Stromal cell of bone marrow (primary cell): ENCODE measurements at regions not wholly inside any gene's neighbourhood (a gene's known extent, or its start where the extent isn't known, plus 50 kb on each side); places are given as distances from the start of the nearest gene placed in this dataset.

Experiments used
- DNase-seq: peaks from one replicate; pipeline ENCODE4 v3.0.0-alpha.2; 2012; ENCODE audit warnings: low read depth

DNA sequence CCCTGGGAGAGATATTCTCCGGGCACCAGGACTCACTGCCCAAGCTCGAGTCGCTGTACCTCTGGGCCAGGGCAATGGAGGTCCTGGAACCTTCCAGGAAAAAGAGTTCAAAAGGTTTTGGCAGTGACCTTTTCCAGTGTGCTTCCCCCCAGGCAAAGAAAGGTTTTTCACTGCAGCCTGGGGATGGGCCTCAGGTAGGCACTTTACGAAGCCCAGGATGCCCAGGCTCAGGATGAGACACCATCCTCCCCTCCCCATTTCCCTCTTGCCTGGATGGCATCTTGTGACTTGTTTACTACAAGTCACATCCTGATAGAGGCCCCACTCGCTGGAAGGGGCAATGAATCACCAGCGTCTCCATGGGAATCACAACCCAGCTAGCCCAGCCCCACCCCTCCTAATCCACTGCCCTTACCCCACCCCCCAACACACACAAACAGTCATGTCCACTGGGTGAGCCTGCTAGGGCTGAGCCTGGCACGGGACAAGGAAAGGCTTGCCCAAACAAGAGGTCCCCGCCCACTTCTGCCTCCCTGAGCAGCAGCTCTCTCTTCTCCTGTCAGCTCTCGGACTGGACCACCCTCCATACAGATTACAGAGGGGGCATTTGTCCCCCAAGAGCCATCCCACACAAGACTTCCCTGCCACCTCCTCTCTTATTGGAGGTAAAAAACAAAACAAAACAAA lies 93.8 kb upstream of the SMNDC1 start:
- peak; percentile 95 for DNase-seq

DNA sequence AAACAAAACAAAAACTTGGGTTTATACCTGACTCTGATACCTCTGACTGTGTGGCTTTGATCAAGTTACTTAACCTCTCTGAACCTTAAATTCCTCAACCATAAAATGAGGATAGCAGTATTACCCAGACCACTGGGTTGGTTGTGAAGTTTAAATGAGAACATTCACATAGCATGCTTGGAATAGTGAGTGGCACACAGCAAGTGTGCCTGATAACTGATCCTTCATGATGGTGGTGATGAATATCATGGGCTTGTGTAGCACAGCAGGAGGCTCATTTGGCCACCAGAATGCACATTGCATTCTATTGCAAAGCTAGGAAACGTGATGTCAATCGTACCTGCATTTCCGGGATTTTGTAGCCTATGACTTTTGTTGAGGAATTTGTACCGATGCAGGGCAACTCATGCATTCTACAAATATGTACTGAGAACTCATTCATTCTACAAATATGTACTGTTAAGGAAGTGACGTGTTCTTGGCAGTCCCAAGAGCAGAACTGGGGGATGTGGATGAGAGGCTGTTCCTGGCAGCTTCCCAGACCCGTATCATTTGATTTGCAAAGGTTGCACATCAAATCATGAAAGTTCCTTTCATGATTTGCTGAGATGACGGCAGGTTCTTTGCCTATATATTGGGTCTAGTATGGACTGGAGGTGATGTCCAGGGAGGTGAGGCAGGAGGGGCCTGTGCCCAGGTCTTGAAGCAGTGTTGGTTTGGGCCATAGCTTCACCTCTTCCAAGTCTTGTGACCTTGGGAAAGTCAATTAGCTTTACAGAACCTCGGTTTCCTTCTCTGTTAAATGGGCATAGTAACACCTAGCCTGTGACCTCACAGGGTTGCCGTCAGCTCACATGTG lies 94.6 kb upstream of the SMNDC1 start:
- peak; percentile 89 for DNase-seq

DNA sequence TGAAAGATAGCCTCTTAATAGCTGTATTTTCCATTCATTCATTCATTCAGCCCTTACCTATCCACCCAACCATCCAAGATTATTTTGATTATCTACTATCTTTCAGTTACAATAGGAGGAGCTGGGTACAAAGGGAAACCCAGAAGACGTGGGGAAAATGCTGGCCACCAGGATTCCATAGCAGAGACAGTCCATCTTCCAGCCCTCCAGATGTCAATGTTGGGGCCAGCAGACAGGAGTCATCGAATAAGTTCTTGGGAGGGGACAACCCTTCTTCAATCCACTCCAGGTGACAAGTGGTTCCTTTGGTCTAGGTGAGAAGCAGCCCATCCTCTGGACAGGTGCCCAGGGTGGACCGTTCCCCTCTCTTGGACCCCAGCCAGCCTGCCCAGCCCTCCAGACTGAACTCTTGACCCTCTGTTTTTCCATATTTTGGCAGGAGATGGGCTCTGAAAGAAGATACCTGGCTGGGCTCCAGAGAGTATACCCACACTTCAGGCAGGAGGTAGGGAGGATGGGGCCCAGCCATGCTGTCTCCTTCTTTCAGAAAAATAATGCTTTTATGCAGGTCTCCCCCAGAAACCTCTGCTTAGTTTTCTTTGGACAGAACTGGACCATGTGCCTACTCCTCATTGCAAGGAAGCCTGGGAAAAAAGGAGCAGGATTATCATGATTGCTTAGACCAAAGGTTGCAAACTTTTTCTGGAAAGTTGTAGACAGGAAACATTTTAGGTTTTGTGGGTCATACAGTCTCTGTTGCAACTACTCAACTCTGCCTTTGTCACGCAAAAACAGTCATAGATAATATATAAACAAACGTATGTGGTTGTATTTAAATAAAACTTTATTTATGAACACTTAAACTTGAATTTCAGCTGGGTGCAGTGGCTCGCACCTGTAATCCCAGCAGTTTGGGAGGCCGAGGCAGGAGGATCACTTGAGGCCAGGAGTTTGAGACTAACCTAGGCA lies 95.5 kb upstream of the SMNDC1 start:
- no peak for DNase-seq

DNA sequence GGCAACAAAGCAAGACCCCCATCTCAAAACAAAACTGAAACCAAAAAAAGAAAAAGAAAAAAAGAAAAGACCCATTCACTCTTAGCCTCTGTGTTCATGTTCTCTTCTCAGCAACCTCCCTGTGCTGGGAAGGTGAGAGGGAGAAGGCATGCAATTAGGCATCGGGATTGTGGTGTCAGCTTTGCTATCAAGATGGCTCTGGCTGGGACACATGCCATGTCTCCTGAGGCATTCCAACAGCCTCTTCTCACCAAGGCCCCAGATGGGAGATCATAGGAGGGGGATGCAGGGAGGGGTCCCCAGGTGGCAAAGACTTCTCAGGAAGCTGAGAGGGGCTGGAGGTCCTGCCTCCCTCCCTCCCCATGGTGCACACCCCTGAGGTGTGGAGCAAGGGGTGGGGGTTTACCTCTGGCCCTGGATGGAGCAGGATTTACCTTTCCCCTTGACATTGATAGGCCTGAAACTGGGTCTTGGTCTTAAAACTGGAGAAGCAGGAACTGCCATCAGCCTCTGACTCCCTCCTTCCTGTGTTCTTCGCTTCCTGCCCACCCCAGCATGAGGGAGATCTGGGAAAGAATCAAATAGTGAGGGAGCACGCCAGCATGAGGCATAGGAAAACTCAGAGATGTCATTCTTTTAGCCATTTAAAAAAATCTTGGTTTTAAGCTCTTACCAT lies 96.2 kb upstream of the DUSP5 start:
- no peak for DNase-seq

DNA sequence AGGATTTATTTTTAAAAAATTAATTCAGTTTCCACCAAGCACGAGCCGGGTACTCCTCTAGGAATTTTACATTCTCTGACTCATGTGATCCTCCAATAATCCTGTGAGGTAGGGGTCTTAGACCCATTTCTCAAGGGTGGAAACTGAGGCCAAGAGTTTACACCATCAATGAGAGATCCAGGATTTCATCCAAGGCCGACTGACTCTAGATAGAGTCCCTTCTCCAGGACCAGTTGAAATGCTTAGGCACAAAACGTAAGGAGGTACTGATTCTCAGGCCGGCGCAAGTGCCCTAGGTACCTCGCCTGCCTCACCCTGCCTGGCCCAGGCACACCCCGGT lies 95.7 kb upstream of the DUSP5 start:
- no peak for DNase-seq

DNA sequence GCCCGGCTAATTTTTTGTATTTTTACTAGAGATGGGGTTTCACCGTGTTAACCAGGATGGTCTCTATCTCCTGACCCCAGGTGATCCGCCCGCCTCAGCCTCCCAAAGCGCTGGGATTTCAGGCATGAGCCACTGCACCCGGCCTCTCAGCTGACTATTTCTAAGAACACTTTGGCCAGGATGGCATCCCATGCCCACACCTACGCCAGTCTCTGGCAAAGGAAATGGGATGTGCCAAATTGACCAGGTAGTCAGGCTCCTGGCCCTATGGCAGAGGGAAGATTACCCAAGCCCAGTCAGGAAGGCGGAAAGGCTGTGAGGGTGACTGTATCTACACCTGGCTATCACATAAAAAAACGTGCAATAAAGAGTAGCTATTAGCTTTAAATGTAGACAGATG lies 94.1 kb upstream of the DUSP5 start:
- DNase-seq = no peak

DNA sequence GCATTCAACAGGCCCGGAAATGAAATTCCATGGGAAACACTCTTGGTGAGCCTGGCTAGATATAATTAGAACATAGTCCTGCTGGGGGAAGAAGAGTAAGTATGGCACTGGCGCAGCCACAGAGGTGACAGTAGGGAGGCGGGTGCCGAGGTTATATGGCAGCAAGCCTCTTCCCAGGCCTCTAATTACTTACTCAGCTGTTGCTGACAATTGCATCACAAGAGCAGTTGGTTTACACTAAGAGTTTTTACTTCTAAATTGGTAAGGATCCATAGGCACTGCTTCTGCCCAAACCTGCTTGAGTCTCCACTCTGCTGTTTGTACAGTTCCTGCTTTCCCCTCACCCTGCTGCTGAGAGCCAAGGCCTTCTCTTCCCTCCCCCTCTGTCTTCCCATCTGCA lies 93.3 kb upstream of the DUSP5 start:
- DNase-seq = no peak

DNA sequence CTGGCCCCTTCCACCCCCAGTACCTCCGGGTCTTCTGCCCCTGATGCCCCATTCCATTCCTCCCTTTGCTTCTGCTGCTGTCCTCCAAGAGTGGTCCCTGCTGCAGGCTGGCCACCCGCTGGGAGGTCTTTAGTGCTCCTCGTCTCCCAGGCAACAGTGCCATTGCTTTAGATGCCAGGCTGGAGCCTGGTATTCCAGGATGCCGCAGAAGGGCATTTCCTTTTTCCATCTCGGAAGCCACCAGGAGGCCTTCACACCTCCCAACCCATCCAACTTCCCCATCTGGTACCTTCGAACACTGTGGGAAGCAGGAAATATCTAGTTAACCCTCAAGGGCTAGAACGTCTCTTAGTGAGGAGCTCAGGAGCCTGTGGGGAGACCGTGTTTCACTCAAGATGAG lies 92.9 kb upstream of the DUSP5 start:
- no peak for DNase-seq

DNA sequence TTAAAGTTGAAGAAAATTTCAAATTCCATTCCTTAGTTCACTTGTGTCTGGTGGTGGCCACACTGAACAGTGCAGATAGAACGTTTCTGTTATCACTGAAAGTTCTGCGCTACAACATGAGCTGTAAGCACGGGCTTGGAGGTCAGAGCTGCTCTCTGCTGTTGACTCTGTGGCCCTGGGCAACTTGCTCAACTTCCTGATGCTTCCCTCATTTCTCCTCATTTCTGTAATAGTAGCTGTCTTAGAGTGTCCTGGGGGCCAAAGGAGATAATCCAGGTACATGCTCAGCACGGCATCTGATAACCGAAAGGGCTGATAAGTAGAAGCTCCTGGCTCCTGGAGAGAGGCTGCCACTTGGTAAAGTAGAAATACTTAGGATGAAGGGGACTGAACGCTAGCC lies 92.3 kb upstream of the DUSP5 start:
- no peak for DNase-seq

DNA sequence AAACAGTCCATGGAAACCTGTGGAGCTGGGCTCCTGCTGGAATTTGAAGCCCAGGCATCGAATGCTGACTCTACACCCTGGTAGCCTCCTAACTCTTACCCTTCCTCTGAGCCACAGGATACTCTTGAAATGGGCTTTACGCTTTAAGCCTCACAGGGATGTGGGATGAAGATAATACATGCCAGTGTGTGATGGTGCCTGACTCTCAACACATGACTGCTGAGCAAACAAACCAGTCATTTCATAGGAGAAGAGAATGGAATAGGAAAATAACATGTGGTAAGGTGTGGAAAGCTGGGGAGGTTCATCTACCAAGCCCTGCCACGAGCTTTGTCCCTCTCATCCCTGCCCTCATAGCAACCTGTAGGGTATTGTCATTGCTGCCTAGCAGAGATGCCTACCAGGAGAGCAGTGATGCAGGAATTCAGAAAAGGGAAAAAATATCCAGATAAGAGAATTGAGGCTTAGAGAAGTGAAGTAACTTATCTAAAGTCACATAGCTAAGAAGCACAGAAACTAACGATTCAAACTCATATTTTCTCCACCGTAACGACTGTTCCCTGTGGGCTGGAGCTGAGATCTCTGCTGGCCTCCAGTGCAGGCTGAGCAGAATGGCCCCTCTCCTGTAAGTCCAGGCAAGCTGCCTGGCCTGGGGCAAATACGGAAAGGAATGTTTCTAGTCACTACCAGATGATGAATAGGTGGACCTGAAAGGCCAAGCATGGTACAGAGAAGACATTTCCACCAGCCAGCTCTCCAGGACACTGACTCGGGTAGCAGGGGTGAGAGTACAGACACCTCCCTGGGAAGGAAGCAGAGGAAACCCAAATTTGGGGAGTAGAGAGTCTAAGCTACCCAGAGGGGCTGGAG lies 90.2 kb upstream of the DUSP5 start:
- DNase-seq = no peak

DNA sequence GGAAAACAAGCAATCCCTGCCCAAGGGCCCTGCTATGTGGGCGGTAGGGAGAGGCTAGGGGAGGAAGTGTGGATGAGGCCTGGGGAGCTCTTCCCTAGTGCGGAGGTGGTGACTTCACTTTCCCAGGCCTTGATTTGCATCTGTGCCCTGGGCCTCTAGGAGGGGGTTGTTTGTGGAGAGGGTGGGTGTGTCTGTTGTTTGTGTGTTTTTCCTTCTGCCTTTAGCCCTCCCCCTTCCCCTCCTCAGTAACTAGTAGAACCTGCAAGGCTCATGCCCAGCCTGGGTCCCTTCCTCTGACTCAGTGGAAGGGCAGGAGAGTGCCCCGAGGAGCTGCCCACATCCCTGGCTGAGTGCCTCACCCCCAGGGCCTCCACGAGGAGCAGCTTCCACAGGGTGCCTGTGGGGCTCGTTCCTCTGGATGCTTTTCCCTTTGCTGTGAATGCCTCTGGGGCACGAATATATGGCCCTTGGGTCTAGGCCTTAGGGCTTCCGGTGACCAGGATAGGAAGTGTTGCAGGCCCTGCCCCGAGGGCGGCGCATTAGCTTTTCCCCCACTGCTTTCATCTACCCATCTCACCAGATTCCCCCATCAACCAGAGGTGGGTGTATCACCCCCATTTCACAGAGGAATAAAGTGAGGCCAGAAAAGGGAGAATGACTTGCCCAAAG lies 89.4 kb upstream of the DUSP5 start:
- no peak for DNase-seq

DNA sequence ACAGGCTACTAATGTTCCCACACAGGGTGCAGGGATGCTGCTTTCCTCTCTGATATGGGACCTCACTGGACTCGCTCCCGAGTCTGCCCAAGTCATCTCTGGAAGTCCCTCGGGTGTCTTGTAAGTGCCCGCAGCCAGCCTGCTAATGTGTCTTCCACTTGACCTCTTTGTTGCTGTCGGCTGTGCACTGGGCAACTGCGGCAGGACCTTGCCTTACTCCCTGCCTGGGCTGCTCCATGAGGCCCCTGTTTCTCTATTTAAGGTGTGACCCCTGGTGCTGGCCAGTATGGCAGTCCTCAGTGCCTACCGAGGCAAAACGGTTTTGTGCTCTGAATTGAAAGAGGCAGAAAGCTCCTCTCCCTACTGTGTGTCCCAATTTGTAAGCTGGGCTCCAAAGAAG lies 88.8 kb upstream of the DUSP5 start:
- no peak for DNase-seq

DNA sequence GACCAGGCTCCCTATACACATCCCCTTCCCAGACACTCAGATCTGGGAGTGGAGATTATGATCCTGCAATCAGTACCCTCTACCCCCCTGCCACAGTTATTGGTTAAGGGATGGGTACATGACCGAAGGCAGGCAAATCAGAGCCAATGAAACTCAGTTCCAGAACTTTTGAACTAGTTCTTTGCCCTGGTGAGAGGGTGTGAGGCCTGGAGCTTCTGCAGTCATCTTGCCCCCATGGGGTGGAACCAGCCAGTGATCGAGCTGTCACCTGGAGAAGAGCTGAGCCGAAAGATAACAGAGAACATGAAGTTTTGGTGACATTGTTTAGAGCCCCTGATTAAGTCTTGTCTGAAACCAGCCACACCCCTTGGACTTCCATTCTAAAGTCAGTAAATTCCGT lies 88.2 kb upstream of the DUSP5 start:
- DNase-seq = no peak

DNA sequence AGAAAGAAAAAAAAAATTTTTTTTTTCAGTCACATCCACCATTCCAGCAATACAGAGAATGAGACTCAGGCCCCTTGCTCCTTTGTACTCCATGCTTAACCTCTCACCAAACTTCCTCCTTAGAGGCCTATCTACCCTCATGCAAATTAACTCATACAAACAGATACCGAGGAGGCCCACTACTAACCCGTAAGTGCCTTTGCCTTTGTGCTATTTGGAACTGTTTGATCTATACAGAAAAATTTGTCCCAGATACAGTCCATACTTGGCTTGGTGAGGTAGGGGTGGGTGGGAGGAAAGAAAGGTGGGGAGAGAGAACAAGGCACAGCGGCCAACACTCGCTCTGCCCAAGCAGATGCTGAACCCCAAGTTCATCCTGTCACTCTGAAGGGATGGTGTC lies 87.8 kb upstream of the DUSP5 start:
- no peak for DNase-seq

DNA sequence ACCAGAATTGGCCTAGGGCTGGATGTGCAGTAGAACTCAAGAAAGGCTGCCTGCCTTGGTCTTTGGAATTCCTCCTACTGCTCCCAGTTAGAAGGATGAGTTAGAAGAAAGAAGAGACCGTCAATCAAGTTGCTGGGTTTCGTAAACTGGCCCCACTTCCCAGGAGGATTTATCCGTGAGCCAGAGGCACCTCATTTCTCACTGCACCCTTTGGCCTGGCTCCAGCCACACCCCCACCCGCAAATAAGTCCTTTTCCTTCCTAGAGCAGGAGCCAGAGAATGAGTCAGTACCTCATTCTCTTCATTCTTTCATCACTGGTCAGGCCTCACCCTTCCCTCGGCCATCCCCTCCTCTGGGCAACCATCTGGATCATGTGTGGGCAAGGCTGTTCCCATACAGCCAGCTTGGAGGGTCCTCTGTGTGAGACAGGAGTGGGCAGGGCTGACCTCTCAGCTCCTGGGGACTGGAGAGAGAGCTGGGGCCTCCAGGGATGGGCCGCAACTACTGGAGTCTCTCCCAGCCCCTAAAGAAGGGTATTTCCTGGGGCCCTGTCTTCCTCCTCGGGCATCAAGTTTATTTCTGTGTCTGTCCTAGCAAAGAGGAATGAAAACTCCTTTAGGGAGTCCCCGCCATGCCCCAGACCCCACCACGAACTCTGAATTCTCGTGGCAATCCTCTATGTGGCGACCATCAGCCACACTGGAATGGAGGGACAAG lies 87.2 kb upstream of the DUSP5 start:
- DNase-seq = peak; percentile 86

DNA sequence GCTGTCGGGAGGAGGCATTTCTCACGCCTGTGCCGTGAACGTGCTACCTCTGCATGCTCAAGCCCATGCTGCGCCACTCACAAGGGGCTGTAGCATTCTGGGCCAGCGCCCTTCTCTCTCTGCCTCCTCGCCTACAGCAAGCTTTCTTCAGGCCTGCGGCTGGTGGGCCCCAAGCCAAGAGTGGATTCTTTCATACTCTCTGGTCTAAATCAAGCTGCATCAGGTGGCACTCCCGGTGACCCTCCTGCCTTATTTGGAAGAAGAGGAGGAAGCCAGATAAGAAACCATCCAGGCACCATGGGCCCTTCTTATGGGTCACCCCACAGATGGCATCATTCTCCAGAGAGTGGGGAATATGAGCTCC lies 86.7 kb upstream of the DUSP5 start:
- DNase-seq = no peak

DNA sequence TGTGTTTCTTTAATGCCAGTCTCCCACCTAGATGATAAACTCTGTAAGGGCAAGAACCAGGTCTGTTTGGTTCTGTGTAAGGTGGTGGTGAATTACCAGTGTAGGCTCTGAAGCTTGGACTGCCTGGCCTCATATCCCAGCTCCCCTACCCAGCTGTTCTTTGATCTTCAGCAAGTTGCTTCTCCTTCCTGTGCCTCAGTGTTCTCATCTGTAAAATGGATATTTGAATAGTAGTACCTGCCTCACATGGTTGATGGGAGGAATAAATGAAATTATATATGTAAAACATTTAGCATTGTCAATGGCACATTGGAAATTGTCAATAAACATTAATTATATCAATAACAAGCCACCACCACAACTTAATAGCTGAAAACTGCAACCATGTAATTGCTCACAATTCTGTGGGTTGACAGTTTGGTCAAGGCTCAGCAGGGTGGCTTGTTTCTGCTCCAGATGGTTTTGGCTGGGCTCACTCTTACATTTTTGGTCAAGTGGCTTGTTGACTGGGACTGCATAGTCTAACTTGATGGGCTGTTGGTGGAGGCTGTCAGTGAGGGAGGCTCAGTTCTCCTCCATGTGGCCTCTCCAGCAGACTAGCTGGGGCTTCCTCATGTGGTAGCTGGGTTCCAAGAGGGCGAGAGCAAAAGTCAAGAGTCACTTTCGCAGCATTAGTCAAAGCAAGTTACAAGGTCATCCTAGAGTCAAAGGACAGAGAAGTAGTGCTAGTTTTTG lies 84.5 kb upstream of the DUSP5 start:
- DNase-seq = no peak

DNA sequence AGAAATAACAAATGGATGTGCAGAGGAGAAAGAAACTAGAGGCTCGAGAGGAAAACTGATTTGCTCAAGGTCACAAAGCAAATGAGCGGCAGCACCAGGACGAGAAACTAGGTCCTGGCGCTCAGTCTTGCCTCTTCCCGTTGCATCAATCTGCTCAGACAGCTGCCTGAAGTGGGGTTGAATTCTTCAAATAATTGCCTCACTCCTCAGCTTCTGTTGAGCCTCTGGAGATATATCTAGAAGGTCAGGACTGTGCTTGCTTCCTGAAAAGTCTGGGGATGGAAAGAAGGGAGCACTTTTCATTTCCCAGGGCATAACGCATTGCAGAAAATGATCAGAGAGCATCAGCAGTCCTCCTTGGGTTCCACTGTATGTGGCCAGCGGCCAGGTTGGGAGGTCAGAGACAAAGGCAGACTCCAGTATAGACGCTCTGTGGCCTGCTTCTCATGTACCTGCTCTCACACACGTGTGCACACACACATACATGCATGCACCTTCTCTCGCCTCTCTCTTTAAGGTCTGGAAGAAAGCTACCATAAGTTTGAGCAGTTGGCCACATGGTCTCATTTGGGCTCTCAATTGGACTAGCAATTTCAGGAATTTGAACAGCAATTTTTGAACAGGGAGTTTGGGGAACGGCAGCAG lies 83.7 kb upstream of the DUSP5 start:
- no peak for DNase-seq
